Osteocyte (in vitro differentiated cells): ENCODE measurements at regions not wholly inside any gene's neighbourhood (a gene's known extent, or its start where the extent isn't known, plus 50 kb on each side); places are given as distances from the start of the nearest gene placed in this dataset.

Experiments
- DNase-seq: peaks from one replicate; pipeline ENCODE4 v3.0.0; 2021; ENCODE audit warnings: mixed read lengths; ENCODE audit not compliant: unreplicated experiment; ENCODE audit errors: extremely low spot score
- H3K27ac Mint-ChIP-seq: one replicate; pipeline ENCODE4 v1.8.0; 2021; ENCODE audit warnings: mild to moderate bottlenecking, mixed read lengths; ENCODE audit not compliant: unreplicated experiment
- H3K27me3 Mint-ChIP-seq: one replicate; pipeline ENCODE4 v1.8.0; 2021; ENCODE audit warnings: mixed read lengths; ENCODE audit not compliant: unreplicated experiment
- H3K36me3 Mint-ChIP-seq: one replicate; pipeline ENCODE4 v1.8.0; 2021; ENCODE audit warnings: mixed read lengths; ENCODE audit not compliant: unreplicated experiment
- H3K4me1 Mint-ChIP-seq: one replicate; pipeline ENCODE4 v1.8.0; 2021; ENCODE audit warnings: mixed read lengths; ENCODE audit not compliant: unreplicated experiment
- H3K4me3 Mint-ChIP-seq: one replicate; pipeline ENCODE4 v1.8.0; 2021; ENCODE audit warnings: mild to moderate bottlenecking, moderate library complexity, mixed read lengths; ENCODE audit not compliant: unreplicated experiment
- H3K9me3 Mint-ChIP-seq: one replicate; pipeline ENCODE4 v1.8.0; 2021; ENCODE audit warnings: mixed read lengths; ENCODE audit not compliant: unreplicated experiment
- CTCF ChIP-seq: fragments of 200-600 bp; sonication (generic); IDR thresholded peaks from 2 replicates; pipeline ENCODE4 v1.5.0; 2021; ENCODE audit warnings: antibody characterized with exemption, mild to moderate bottlenecking, moderate library complexity

- H3K4me1 Mint-ChIP-seq = no peaks in the 10 kb centered on the region
- no peak for TF ChIP-seq CTCF
- no peak overlapping the region for H3K4me3 Mint-ChIP-seq
- H3K36me3 Mint-ChIP-seq = no peaks in the 10 kb centered on the region
- no peak overlapping the region for H3K27ac Mint-ChIP-seq
- DNase-seq = no peak
- no peaks in the 10 kb centered on the region for H3K27me3 Mint-ChIP-seq
- H3K9me3 Mint-ChIP-seq = no peaks in the 10 kb centered on the region
These were observed 427.6 kb upstream of the DCC start for GRCh38 chr18:51912381-51912780.

- no peak for DNase-seq
- Mint-ChIP-seq H3K9me3 (peaks cover 9% of the 10 kb centered on the region), H3K27me3 (no peaks in the 10 kb centered on the region), H3K36me3 (no peaks in the 10 kb centered on the region), H3K27ac (no peak overlapping the region), H3K4me1 (no peaks in the 10 kb centered on the region), H3K4me3 (no peak overlapping the region)
- TF ChIP-seq CTCF = no peak
These were observed 424.8 kb upstream of the DCC start for GRCh38 chr18:51915176-51915575.

GRCh38 chr18:51921862-51922261 lies 418.1 kb upstream of the DCC start:
- Mint-ChIP-seq H3K4me1 (no peaks in the 10 kb centered on the region), H3K4me3 (no peak overlapping the region), H3K9me3 (peaks cover 35% of the 10 kb centered on the region), H3K27me3 (no peaks in the 10 kb centered on the region), H3K27ac (no peak overlapping the region), H3K36me3 (no peaks in the 10 kb centered on the region)
- no peak for TF ChIP-seq CTCF
- no peak for DNase-seq

- Mint-ChIP-seq H3K27me3 (no peaks in the 10 kb centered on the region), H3K4me3 (no peak overlapping the region), H3K4me1 (no peaks in the 10 kb centered on the region), H3K36me3 (no peaks in the 10 kb centered on the region), H3K27ac (no peak overlapping the region), H3K9me3 (peaks cover 32% of the 10 kb centered on the region)
- no peak for TF ChIP-seq CTCF
- no peak for DNase-seq
These were observed 406.1 kb upstream of the DCC start for GRCh38 chr18:51933903-51934302.

GRCh38 chr18:51936115-51936514 lies 403.9 kb upstream of the DCC start:
- no peaks in the 10 kb centered on the region for H3K4me1 Mint-ChIP-seq
- DNase-seq = no peak
- peaks cover 35% of the 10 kb centered on the region for H3K9me3 Mint-ChIP-seq
- H3K36me3 Mint-ChIP-seq = no peaks in the 10 kb centered on the region
- no peak for TF ChIP-seq CTCF
- no peaks in the 10 kb centered on the region for H3K27me3 Mint-ChIP-seq
- no peak overlapping the region for H3K4me3 Mint-ChIP-seq
- H3K27ac Mint-ChIP-seq = no peak overlapping the region
